HG03439 (cell line): ENCODE measurements at regions not wholly inside any gene's neighbourhood (a gene's known extent, or its start where the extent isn't known, plus 50 kb on each side); places are given as distances from the start of the nearest gene placed in this dataset.
"Not testable (repeated sequence)": the region's sequence is repeated elsewhere in the genome, so short reads cannot be mapped to it uniquely, and the experiment has no call there.

Experiments used
- ATAC-seq: cut with Tn5 transposase; IDR thresholded peaks from one replicate; pipeline ENCODE4 v1.9.1; 2021; ENCODE audit warnings: mild to moderate bottlenecking, moderate library complexity; ENCODE audit not compliant: unreplicated experiment

DNA sequence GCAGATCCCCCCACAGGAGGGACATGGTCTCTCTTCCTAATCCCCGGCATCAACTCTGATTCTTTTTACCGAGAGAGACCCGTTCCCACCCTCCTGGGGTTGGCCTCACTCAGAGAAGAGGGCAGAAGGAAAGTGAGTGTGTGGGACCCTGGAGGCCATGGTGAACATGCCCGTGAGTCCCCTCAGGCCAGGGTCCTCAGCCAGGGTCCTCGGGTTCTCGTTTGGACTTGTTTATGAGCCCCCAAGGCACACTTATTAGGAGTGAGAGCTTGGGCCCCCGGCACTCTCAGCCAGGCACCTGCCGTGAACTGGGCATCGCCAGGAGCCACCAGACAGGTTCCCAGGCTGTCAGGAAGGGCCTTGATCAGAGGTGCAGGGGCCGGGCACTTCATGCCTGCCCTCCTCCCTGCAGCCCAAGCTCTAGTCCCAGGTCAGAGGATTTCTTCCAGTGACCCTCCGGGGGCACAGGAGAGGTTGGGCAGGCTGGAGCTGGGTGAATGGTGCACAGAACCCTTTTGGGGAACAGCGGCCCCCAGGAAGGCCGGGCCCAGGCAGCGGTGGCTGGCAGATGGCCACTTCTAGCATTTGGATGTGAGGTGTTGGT, 122.6 kb downstream of the CRYAA start:
- ATAC-seq: no peak

DNA sequence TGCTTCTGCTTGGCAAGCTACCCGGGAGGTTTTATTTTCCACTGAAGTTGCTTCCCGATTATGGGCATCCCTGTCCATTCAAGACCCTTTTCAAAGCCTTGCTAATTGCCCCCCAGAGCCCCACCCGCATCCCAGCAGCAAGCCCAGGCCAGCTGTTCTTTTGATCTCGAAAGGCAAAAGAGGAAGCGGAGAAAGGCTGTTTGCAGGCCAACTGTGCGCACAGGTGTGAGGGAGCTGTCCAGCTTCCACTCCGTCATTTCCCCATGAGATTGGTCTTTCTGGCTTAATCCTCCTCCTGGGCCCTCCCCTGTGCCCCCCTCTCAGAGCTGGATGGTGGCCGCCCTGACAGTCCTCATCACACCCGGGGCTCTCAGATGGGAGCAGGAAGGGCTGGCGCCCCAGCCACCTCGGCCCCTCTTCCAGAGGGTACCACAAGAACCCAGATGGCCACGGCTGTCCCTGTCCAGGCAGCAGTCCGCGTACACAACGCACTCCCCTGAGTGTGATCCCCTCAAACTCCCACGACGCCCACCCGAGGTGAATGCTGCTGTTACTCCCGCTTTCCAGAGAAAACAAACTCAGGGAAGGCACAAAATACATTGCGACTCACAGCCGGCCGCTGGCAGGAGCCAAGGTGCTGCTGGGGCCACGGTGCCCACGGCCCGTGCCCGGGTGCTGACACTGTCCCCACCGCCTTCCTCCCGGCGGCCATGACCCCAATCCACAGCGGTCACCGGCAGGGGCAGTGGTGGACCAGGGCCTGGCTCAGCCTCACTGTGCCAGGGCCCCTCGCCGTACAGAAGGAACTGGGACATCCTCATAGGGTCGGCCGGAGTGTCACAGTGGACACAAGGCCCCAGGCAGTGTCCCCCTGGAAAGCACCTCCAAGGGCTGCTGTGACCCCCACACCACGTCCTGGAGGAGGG, 121.9 kb downstream of the CRYAA start:
- no peak for ATAC-seq

DNA sequence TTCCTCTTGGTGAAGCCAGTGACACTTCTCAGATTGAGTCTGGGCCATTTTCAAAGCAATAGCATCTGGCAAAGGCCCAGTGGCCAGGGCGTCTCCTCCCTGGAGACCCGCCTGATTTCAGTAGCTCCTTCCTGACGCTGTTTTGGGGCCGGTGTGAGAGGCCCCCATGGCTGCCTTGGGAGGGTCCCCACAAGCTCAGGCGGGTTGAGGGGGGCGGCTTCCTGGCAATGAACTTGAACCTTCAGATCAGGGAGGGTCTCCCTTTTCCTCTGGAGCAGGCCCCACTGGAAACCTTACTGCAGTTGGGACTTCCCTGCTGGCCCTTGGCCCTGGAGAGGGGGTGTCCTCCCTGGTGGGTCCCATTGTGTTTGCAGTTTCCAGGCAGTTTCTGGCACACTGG, 121.2 kb downstream of the CRYAA start:
- no peak for ATAC-seq

DNA sequence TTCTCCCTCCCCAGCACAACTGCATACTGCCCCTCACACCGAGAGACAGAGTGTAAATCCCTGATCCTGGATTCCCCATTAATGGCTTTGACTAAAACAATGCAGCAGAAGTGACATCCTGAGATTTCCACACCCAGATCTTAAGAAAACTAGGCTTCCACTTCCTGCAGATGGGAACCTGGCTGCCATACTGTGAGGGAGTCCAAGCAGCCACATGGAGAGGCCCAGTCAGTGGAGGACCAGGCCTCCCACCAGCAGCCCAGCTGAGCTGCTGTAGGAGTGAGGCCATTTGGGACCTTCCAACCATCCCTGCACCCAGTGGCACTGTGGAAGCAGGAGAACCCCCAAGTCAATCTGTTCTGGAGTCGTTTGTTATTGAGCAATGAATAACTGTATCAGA, 120.6 kb downstream of the CRYAA start:
- ATAC-seq: no peak

DNA sequence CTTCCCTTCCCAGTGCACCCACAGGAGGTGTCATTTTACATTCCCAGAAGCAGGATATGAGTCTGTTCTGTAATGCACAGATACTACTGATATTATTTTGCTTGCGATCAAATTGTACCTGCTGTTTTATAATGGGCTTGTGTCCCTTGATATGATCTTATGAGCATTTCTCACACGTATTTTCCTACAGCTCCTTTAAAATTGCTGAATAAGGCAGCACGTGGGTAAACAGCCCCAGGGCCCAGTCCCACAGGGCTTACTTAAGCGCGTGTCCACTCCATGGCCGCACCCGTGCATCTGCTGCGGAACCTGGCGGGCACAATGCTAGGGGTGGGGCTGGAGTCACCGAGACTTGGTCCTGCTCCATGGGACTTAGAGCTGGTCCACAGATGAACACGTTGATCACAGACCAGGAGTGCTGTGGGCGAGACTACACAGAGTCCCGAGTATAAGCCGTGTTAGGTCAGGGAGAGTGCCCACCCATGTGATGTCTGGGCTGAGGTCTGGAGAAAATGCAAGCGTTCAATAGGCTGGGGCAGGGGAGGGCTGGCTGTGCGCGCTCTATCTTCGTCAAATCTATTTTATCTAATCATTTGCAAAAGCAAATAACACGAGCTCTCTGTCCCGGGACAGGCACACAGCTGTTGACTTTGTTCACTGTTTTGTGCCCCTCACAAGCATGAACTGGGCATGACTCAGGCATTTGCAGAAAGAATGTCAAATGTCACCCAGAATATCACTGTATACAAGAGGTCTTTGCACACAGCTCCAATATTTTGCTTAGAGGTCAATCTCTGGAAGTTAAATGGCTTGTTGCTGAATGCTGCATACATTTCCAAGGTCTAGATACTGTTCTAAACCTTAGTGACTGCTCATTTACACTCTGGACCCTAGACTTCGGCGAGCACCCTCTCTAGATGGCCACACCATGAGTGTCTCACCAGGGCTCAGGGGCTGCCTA, 119.3 kb downstream of the CRYAA start:
- ATAC-seq: no peak

DNA sequence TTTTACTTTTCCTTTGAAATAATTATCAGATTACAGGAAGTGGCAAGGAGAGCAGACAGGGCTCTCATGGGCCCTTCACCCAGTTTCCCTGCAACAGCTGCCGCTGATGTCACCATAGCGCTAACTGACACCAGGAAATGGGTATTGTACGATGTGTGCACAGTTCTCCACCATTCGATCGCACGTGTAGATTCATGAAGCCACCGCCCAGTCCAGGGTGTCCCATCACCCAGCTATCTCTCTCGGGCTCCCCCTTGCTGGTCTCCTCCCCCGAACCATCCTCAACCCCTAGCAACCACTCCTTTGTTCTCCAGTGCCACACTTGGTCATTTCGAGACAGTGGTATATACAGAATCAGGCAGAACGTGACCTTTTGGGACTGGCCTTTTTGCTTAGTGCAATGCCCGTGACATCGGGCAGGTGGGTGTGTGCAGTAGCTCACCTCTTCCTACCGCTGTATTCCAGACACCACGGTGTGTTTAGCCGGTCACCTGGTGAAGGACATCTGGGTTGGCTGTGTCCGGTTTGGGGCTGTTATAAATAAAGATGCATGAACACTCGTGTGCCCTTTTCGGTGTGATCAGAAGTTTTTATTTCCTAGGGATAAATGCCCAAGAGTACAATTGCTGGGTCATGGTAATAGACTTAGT, 118.4 kb downstream of the CRYAA start:
- ATAC-seq: no peak

DNA sequence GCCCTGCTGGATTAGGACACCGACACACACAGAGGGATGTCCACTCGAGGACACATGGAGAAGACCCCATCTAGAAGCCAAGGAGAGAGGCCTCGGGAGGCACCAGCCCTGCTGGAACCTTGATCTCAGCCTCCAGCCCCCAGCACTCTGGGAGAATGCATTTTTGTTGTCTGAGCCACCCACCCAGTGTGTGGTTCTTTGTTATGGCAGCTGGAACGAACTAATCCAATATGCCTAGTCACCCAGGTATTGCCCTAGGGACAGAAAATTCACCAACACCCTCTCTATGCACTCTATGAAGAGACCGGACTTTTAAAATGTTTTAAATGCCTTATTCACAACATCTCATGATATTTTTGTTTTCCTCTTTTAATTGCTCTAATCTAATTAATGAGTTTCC, 117.4 kb downstream of the CRYAA start:
- no peak for ATAC-seq

DNA sequence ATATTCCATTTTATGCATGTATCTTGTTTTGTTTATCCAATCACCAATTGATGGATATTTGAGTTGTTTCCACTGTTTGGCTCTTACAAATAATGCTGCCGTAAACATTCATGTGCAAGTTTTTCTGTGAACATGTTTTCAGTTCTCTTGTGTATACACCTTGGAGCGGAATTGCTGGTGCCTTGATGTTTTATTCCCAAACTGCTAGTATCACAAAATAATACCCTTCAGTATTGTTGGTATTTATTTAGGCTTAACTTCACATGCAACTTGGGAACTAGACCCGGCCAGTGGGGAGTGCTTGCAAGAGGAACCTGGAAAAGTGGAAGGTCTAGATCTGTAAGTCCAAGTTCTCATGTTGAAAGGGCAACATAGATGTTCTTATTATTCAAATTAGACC, 115.9 kb downstream of the CRYAA start:
- ATAC-seq: no peak

DNA sequence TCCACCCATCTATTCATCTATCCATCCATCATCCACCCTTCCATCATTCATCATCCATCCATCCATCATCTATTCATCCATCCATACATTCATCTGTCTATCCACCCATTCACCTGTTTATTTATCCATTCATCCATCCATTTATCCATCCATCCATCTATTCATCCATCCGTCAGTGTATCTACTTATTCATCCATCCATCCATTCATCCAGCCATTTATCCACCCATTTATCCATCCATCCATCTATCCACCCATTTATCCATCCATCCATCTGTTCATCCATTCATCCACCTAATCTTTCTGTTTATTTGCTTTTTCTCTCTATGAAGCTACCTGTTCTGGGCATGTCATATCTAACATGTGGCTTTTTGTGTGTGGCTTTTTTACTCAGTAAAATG, 115.4 kb downstream of the CRYAA start:
- no peak for ATAC-seq

DNA sequence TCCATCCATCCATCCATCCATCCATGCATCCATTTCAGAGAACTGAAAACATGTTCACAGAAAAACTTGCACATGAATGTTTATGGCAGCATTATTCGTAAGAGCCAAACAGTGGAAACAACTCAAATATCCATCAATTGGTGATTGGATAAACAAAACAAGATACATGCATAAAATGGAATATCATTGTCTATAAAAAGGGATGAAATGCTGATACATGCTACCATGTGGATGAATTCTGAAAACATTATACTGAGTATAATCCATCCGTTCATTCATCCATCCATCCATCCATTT, 115.1 kb downstream of the CRYAA start:
- ATAC-seq: not testable (repeated sequence)

DNA sequence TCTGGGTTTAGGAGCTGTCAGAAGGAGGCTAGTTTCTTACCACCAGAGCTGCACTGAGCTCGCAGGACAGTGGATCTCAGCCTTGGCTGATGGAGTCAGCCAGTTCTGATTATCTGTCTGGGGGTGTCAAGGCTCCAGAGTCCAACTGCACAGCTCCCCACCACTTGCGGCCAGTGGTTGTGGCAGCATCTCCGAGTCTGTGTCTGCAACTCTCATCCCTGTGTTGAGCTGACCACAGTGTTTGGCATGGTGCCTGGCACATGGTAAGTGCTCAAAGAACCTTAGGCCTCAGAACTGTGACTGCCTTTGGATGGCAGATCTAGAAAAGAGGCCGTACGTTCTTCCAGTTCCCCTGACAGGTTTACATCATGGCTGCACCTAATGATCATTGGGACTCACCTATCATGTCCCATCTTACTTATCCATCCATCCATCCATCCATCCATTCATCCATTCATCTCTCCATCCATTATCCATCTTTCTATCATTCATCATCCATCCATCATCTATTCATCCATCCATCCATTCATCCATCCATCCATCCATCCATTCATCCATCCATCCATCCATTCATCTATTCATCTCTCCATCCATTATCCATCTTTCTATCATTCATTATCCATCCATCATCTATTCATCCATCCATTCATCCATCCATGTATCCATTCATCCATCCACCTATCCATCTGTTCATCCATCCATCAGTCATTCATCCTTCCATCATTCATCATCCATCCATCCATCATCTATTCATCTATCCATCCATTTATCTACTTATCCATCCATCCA, 114.5 kb downstream of the CRYAA start:
- ATAC-seq: no peak

DNA sequence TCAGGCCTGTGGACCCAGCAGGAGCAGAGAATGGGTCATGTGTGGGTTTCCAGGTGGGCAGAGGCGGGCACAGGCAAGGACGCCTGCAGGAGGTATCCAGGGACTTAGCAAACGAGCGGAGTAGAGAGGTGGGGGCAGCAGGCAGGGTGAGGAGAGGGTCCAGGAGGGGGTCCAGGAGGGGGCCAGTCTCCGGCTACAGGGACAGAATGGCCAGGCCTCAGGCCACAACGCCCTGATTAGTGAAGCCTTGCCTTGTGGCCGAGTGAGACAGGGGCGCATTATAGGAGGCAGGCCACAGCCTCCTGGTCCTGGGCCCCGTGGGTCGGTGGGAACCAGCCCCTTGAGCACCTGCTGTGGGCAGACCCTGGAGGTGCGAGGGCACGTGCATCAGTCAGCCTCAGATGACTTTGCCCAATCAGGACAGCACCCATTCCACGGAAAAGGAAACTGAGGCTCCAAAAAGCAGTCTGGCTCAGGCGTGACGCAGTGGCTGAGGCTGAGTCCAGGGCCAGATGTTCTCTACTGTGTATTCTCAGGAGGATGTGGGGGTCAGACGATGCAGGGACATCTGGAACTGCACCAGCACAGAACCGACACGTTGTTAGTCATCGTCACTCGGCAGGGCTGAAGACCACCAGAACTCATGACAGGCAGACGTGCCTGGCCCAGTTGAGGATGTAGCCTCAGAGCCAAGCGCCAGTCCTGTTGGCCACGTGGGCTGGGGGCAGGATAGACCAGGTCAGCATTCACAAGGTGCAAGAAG, 113.7 kb downstream of the CRYAA start:
- no peak for ATAC-seq

DNA sequence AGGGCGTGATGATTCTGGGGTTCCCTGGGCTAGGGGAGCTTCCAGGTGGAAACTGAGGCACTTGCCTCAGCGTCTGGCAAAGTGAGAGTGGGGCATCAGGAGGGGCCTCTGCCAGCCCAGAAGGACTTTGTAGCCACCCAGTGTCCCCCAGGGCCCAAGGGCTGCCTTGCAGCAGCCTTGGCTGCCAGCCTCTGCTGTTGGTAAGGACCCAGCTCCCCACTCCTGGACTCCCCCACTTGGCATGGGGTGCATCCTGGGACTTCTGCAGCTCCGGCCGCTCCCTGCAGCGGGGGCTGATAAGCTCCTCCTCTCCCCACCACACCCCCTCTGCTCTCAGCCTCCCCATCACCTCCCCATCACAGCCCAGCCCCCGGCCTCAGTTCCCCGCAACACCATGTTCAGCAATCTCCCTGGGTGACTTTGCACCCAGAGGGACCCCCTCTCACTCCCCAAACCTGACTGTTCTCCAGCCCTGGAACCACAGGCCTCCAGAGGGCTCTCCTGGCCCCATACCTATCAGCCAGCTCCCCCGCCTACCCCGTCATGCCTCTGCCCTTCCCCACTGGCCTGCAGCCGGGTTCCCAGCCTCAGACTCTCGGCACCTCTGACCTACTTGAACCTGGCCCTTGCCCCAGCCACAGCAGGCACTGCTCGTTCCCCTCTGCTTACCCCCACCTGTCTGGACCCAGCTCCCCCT, 113.0 kb downstream of the CRYAA start:
- no peak for ATAC-seq

DNA sequence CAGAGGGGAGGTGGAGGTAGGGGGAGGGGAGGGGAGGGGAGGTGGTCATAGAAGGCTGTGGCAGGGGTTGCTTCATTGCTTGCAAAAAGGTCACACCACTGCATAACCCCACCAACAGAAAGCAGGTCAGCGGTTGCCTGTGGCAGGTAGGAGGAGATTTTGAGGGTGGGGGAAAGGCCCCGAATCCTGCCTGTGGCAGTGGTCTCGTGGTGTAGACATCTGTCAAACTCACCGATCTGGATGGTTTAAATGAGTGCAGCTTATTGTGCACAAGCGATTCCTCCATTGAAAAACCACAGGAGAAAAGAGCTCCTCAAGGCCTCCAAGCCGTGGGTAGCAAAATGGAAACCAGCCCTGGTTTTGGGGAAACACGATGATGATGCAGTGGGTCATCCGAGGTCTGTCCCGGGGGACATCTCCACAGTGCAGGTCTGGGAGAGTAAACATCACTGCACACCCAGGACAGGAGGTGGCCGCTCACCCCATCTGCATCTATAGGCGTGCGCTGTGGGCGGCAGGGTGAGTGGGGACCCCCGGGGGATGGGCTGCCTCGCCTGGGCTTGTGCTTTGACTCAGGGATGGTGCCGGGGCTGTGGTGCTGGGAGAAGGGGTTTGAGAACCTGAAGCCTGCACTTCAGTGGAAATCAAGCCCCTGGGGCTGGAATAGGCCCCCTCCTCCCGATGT, 112.3 kb downstream of the CRYAA start:
- no peak for ATAC-seq

DNA sequence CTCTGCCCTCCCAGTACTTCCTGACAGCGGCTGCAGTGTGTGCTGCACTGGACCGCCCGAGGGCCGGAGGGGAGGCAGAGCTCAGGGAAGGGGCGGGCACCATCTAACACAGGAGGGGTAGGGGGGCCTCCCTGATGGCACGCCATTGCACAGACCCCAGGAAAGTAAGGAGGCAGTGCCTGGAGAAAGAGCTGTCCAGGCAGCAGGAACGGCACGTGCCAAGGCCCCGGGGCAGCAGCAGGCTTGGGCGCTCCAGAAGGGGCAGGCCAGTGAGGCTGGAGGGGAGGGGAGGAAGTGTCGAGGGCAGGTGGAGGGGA, 110.7 kb downstream of the CRYAA start:
- ATAC-seq: no peak

DNA sequence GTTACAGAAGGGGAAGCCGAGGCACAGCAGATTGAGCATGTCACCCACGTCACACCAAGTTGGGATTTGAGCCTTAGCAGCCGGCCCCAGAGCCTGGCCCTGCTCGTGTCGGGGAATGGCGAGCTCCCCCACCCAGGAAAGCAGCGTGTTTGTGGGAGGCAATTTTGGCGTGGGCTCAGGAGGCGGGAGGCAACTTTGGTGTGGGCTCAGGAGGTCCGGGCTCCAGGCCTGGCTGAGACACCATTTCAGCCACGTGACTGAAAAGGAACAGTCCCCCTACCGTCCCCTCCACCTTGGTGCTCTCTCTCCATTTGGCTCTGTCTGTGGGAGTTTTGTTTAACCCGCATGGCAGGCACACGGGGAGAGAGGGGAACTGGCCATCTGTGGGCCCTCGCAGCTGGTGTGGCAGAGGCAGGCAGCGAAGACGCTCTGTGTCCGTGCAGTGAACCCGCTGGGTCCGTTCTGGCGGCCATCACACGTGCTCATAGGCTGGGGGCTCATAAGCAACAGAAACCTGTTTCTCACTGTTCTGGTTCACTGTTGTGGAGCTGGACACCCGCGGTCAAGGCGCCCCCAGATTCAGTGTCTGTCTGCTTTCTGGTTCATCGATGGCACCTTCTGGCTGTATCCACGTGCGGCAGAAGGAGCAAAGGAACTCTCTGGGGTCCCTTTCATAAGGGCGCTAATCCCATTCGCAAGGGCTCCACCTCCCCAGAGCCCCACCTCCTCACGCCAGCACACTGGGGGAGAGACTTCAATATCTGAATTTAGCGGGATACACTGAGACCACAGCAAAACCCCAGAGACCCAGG, 110.2 kb downstream of the CRYAA start:
- ATAC-seq: no peak

DNA sequence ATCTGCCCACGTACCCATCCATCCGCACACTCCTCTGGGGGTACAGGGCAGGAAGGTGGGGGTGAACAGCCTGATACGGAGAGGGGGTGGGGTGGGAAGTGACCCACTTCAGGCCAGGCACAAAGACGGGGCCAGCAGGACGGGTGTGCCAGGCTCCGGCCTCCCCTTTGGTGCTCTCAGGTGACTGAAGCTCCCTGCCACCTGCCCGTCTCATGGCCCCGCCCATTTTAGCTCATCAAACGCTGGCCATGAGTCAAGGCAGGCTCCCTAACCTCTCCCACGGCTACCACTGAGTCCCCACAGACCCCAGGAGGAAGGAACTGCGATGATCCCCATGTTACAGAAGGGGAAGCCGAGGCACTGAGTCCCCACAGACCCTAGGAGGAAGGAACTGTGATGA, 109.6 kb downstream of the CRYAA start:
- ATAC-seq: no peak
